Breast epithelium (tissue), 3 donors: ENCODE measurements at regions not wholly inside any gene's neighbourhood (a gene's known extent, or its start where the extent isn't known, plus 50 kb on each side); places are given as distances from the start of the nearest gene placed in this dataset.

Experiments
- POLR2A ChIP-seq: fragments of 450-650 bp; IDR thresholded peaks from one replicate; pipeline ENCODE4 v1.6.1; 2016; ENCODE audit warnings: antibody characterized with exemption, mild to moderate bottlenecking, moderate library complexity
- POLR2AphosphoS5 ChIP-seq, 3 donors: sonication (generic); formaldehyde crosslinking; IDR thresholded peaks; one replicate each; pipeline ENCODE4 v1.6.1; 2017; ENCODE audit warnings: antibody characterized with exemption in 3 of 3

DNA sequence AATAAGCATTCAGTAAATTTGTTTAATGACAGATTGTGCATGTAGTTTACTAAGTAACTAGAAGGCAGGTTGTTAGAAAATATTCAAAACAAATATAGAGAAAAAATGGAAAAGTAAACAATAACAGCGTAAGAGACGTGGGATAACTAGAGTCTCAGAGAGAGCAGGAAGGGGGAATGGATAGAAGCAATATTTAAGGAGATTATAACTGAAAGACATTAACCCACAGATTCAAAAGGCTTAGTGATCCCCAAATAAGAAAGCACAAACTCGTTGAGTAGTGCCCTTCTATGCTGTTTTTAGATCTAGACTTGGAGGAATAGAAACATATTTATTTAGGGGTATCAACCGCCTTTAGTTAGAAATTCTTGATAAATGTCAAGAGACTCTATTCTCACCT, 169.7 kb upstream of the RGS6 start:
- TF ChIP-seq POLR2A (no peak), POLR2AphosphoS5 (IDR thresholded peaks at IDR 0.05) (no peak)
